HEK293T (cell line): ENCODE measurements at regions not wholly inside any gene's neighbourhood (a gene's known extent, or its start where the extent isn't known, plus 50 kb on each side); places are given as distances from the start of the nearest gene placed in this dataset.

Source experiments
- BHLHE40 ChIP-seq: fragments of 450-650 bp; IDR thresholded peaks from 2 replicates; pipeline ENCODE4 v1.6.1; 2016; ENCODE audit warnings: mild to moderate bottlenecking, moderate library complexity, borderline replicate concordance
- SUZ12 ChIP-seq: fragments of 450-650 bp; IDR thresholded peaks from 2 replicates; pipeline ENCODE4 v1.6.1; 2016; ENCODE audit warnings: mild to moderate bottlenecking
- ZNF384 ChIP-seq: fragments of 450-650 bp; IDR thresholded peaks from 2 replicates; pipeline ENCODE4 v1.6.1; 2016
- TF ChIP-seq, protein P1 (sequence below): fragments of 450-650 bp; IDR thresholded peaks from 2 replicates; pipeline ENCODE4 v1.6.1; 2016

DNA sequence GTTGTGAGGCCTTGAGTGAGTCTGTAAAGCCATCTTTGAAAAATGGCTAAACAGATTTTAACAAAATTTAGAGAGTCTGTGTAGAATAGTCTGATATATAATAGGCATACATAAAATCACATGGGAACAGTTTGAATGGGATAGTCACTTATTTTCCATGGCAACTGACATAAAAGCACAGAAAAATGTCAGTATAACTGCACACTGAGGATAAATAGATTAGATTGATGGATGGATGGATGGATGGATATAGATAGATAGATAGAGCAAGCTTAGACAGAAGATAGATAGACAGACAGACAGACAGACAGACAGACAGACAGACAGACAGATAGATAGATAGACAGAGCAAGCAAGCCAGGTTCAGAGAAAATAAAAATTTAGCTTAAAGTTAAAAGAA, 660.2 kb upstream of the API5 start:
- TF ChIP-seq SUZ12: no peak
- no peak for TF ChIP-seq ZNF384
- TF ChIP-seq BHLHE40: no peak
- TF ChIP-seq, protein P1, sequence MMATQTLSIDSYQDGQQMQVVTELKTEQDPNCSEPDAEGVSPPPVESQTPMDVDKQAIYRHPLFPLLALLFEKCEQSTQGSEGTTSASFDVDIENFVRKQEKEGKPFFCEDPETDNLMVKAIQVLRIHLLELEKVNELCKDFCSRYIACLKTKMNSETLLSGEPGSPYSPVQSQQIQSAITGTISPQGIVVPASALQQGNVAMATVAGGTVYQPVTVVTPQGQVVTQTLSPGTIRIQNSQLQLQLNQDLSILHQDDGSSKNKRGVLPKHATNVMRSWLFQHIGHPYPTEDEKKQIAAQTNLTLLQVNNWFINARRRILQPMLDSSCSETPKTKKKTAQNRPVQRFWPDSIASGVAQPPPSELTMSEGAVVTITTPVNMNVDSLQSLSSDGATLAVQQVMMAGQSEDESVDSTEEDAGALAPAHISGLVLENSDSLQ: no peak
